ENCODE measurements at regions not wholly inside any gene's neighbourhood (a gene's known extent, or its start where the extent isn't known, plus 50 kb on each side); places are given as distances from the start of the nearest gene placed in this dataset.

DNA sequence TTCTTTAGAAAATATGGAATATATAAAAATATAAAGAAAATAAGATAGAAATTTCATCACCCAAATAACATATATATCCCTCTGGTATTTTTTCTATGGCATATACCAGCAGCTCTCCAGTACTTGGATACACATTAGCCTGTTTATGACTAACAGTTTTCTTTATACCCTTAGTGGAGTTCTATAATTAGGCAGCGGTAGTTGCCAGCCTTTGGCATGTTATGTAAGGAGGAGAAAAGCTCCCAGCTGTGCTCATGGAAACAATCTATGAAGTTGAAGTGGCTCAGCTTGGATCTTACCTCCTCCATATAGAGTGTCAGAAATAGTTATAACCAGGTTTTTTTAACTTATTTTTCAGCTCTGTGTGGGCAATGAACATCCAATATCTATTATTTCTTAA is 1636.8 kb downstream of the AMY1C start:
- no peak for DNase-seq (ENCODE audit: low spot score)
- ChIA-PET CTCF (no interaction called here), POLR2A (ENCODE audit: low non-redundant PET) (no interaction called here)
- no peak overlapping the region for H3K27ac ChIP-seq (ENCODE audit: low read depth, low read length, poor library complexity, severe bottlenecking)
- H3K9me3 ChIP-seq (ENCODE audit: low read depth, low read length, poor library complexity, severe bottlenecking), result no peaks in the 10 kb centered on the region
- no TSS peak for BruUV-seq (replicated peaks)
- no peaks in the 10 kb centered on the region for H3K27me3 ChIP-seq (replicated peaks; ENCODE audit: insufficient read depth, low read depth, low read length, poor library complexity)
- H3K4me3 ChIP-seq (ENCODE audit: low read depth, low read length, poor library complexity, severe bottlenecking), result no peak overlapping the region
- intact Hi-C loops (cut with micrococcal nuclease; ENCODE audit: unreplicated experiment), result no loop called here
- no peaks in the 10 kb centered on the region for H3K4me1 ChIP-seq (ENCODE audit: insufficient read depth, low read length, poor library complexity, severe bottlenecking)
- TF ChIP-seq, protein P1, sequence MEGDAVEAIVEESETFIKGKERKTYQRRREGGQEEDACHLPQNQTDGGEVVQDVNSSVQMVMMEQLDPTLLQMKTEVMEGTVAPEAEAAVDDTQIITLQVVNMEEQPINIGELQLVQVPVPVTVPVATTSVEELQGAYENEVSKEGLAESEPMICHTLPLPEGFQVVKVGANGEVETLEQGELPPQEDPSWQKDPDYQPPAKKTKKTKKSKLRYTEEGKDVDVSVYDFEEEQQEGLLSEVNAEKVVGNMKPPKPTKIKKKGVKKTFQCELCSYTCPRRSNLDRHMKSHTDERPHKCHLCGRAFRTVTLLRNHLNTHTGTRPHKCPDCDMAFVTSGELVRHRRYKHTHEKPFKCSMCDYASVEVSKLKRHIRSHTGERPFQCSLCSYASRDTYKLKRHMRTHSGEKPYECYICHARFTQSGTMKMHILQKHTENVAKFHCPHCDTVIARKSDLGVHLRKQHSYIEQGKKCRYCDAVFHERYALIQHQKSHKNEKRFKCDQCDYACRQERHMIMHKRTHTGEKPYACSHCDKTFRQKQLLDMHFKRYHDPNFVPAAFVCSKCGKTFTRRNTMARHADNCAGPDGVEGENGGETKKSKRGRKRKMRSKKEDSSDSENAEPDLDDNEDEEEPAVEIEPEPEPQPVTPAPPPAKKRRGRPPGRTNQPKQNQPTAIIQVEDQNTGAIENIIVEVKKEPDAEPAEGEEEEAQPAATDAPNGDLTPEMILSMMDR (conservative IDR thresholded peaks at IDR 0.05; ENCODE audit: low read depth, low read length), result no peak
- TF ChIP-seq EZH2 (IDR thresholded peaks at IDR 0.05; ENCODE audit: borderline replicate concordance, low read depth, low read length, poor library complexity, severe bottlenecking), result no peak
- H3K36me3 ChIP-seq (ENCODE audit: insufficient read depth, low read length, poor library complexity, severe bottlenecking), result no peaks in the 10 kb centered on the region

DNA sequence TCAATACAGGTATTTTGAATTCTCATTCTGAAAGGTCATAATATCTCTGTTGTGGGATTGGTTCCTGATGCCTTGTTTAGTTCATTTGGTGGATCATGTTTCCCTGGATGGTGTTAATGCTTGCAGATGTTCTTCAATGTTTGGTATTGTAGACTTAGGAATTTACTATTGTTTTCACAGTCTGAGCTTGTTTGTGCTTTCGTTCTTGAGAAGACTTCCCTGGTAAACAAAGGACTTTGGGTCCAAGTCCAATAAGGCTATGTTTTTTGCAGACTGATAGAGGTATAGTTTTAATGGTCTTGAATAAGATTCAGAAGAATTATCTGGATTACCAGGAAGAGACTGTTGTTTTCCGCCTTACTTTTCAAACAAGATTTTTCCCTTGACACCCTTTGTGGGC is 1646.3 kb downstream of the AMY1C start:
- no TSS peak for BruUV-seq (replicated peaks)

DNA sequence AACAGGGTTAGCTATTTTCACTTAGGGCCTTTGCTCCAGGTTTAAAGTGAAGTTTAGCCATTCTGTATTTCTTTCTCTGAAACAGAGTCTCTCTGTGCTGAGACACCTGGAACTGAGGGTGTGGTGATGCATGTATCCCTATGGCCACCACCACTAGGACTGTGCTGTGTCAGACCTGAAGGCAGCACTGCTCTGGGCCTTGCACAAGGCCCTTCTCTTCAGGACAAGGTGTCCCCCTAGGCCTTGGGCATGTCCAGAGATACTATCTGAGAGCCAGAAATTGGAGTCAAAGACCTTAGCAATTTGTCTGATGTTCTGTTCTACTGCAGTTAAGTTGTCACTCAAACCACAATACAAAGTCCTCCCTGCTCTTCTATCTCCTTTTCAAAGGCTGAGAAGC is 1649.2 kb downstream of the AMY1C start:
- Histone ChIP-seq H3K27me3 (replicated peaks; ENCODE audit: insufficient read depth, low read depth, low read length, poor library complexity) (no peaks in the 10 kb centered on the region), H3K27ac (ENCODE audit: low read depth, low read length, poor library complexity, severe bottlenecking) (no peak overlapping the region), H3K9me3 (ENCODE audit: low read depth, low read length, poor library complexity, severe bottlenecking) (no peaks in the 10 kb centered on the region), H3K36me3 (ENCODE audit: insufficient read depth, low read length, poor library complexity, severe bottlenecking) (no peaks in the 10 kb centered on the region), H3K4me1 (ENCODE audit: insufficient read depth, low read length, poor library complexity, severe bottlenecking) (no peaks in the 10 kb centered on the region), H3K4me3 (ENCODE audit: low read depth, low read length, poor library complexity, severe bottlenecking) (no peak overlapping the region)
- ChIA-PET POLR2A (ENCODE audit: low non-redundant PET) (no interaction called here), CTCF (no interaction called here)
- no peak for DNase-seq (ENCODE audit: low spot score)
- no peak for TF ChIP-seq EZH2 (IDR thresholded peaks at IDR 0.05; ENCODE audit: borderline replicate concordance, low read depth, low read length, poor library complexity, severe bottlenecking)
- TF ChIP-seq, protein P1 (conservative IDR thresholded peaks at IDR 0.05; ENCODE audit: low read depth, low read length), result no peak
- intact Hi-C loops (cut with micrococcal nuclease; ENCODE audit: unreplicated experiment), result no loop called here
- BruUV-seq (replicated peaks), result no TSS peak

More for the DNA sequence above, 1646.3 kb downstream of the AMY1C start:
- Histone ChIP-seq H3K4me3 (ENCODE audit: low read depth, low read length, poor library complexity, severe bottlenecking) (no peak overlapping the region), H3K27me3 (replicated peaks; ENCODE audit: insufficient read depth, low read depth, low read length, poor library complexity) (no peaks in the 10 kb centered on the region), H3K27ac (ENCODE audit: low read depth, low read length, poor library complexity, severe bottlenecking) (no peak overlapping the region), H3K9me3 (ENCODE audit: low read depth, low read length, poor library complexity, severe bottlenecking) (no peaks in the 10 kb centered on the region), H3K4me1 (ENCODE audit: insufficient read depth, low read length, poor library complexity, severe bottlenecking) (no peaks in the 10 kb centered on the region), H3K36me3 (ENCODE audit: insufficient read depth, low read length, poor library complexity, severe bottlenecking) (no peaks in the 10 kb centered on the region)
- intact Hi-C loops (cut with micrococcal nuclease; ENCODE audit: unreplicated experiment), result no loop called here
- ChIA-PET CTCF (no interaction called here), POLR2A (ENCODE audit: low non-redundant PET) (no interaction called here)
- no peak for TF ChIP-seq EZH2 (IDR thresholded peaks at IDR 0.05; ENCODE audit: borderline replicate concordance, low read depth, low read length, poor library complexity, severe bottlenecking)
- TF ChIP-seq, protein P1 (conservative IDR thresholded peaks at IDR 0.05; ENCODE audit: low read depth, low read length), result no peak
- no peak for DNase-seq (ENCODE audit: low spot score)

All from A673 (cell line).